Smooth muscle cell (in vitro differentiated cells): ENCODE measurements at regions not wholly inside any gene's neighbourhood (a gene's known extent, or its start where the extent isn't known, plus 50 kb on each side); places are given as distances from the start of the nearest gene placed in this dataset.
A peak's percentile ranks its signal among the peaks of the same experiment; 100 is the strongest.

ENCODE experiments used
- DNase-seq: peaks from one replicate; lab custom pipeline; 2025; ENCODE audit not compliant: unreplicated experiment; lab: John Stamatoyannopoulos, UW
- H2AFZ ChIP-seq: fragments of 200-600 bp; sonication (generic); 2 replicates; pipeline ENCODE4 v1.6.0; 2016; ENCODE audit warnings: antibody characterized with exemption, low read depth, mild to moderate bottlenecking
- H3F3A ChIP-seq: fragments of 200-600 bp; sonication (generic); 2 replicates; pipeline ENCODE4 v1.6.0; 2017; ENCODE audit warnings: antibody characterized with exemption, low read depth
- H3K27ac ChIP-seq: fragments of 200-600 bp; sonication (generic); 2 replicates; pipeline ENCODE4 v1.5.1; 2016; ENCODE audit warnings: low read depth, mild to moderate bottlenecking
- H3K27me3 ChIP-seq: fragments of 200-600 bp; sonication (generic); 2 replicates; pipeline ENCODE4 v1.6.1; 2016; ENCODE audit warnings: low read depth, mild to moderate bottlenecking
- H3K36me3 ChIP-seq: fragments of 200-600 bp; sonication (generic); 2 replicates; pipeline ENCODE4 v1.5.1; 2016; ENCODE audit warnings: low read depth
- H3K4me1 ChIP-seq: fragments of 200-600 bp; sonication (generic); 2 replicates; pipeline ENCODE4 v1.5.1; 2016; ENCODE audit warnings: low read depth
- H3K4me2 ChIP-seq: fragments of 200-600 bp; sonication (generic); 2 replicates; pipeline ENCODE4 v1.6.0; 2016; ENCODE audit warnings: mild to moderate bottlenecking
- H3K4me3 ChIP-seq: fragments of 200-600 bp; sonication (generic); 2 replicates; pipeline ENCODE4 v1.5.1; 2016; ENCODE audit warnings: mild to moderate bottlenecking
- H3K79me2 ChIP-seq: fragments of 200-600 bp; sonication (generic); 2 replicates; pipeline ENCODE4 v1.6.0; 2016; ENCODE audit warnings: low read depth, mild to moderate bottlenecking
- H3K9ac ChIP-seq: fragments of 200-600 bp; sonication (generic); 2 replicates; pipeline ENCODE4 v1.6.0; 2016; ENCODE audit warnings: low read depth
- H3K9me3 ChIP-seq: fragments of 200-600 bp; sonication (generic); replicated peaks from 2 replicates; pipeline ENCODE4 v1.5.1; 2016; ENCODE audit warnings: low read depth
- H4K20me1 ChIP-seq: fragments of 200-600 bp; sonication (generic); 2 replicates; pipeline ENCODE4 v1.6.0; 2016; ENCODE audit warnings: low read depth
- WGBS: methylation state at CpG from one replicate; pipeline ENCODE4 v1.1.7; 2016; ENCODE audit warnings: low lambda C conversion rate; 5-methylcytosine and 5-hydroxymethylcytosine counted together
- TF ChIP-seq, protein P1 (sequence below): fragments of 200-600 bp; sonication (generic); IDR thresholded peaks from 2 replicates; pipeline ENCODE4 v1.5.1; 2017; ENCODE audit warnings: borderline replicate concordance, mild to moderate bottlenecking, antibody characterized with exemption; ENCODE audit not compliant: insufficient read depth, poor library complexity, severe bottlenecking

DNA sequence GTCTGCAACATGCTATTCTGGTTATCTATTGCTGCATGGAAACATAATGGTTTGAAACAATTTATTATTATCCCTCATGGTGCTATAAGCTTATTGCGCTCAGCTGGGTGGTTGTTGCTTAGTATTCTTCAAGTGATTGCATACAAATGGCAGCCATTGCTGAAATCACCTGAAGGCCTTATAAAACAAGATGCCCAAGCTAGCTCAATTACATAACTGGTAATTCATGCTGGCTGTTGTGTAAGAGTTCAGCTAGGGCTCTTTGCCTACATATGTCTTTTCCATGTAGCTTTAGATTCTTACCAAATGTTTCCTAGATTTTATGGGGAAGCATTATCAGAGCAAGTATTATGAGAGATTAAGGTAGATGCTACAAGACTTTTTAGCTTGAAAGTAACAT lies 644.0 kb upstream of the CBLB start:
- 100% methylated on average over 1 of the region's 1 CpG for WGBS
- Histone ChIP-seq H3K4me3 (no peak overlapping the region), H3K27ac (no peak overlapping the region), H3K9ac (no peak overlapping the region), H3F3A (no peaks in the 10 kb centered on the region), H3K27me3 (no peaks in the 10 kb centered on the region), H4K20me1 (no peaks in the 10 kb centered on the region), H3K36me3 (no peaks in the 10 kb centered on the region), H3K9me3 (no peaks in the 10 kb centered on the region), H3K4me2 (no peak overlapping the region), H3K79me2 (no peaks in the 10 kb centered on the region), H2AFZ (no peak overlapping the region), H3K4me1 (peaks cover 3% of the 10 kb centered on the region)
- no peak for DNase-seq
- TF ChIP-seq, protein P1, sequence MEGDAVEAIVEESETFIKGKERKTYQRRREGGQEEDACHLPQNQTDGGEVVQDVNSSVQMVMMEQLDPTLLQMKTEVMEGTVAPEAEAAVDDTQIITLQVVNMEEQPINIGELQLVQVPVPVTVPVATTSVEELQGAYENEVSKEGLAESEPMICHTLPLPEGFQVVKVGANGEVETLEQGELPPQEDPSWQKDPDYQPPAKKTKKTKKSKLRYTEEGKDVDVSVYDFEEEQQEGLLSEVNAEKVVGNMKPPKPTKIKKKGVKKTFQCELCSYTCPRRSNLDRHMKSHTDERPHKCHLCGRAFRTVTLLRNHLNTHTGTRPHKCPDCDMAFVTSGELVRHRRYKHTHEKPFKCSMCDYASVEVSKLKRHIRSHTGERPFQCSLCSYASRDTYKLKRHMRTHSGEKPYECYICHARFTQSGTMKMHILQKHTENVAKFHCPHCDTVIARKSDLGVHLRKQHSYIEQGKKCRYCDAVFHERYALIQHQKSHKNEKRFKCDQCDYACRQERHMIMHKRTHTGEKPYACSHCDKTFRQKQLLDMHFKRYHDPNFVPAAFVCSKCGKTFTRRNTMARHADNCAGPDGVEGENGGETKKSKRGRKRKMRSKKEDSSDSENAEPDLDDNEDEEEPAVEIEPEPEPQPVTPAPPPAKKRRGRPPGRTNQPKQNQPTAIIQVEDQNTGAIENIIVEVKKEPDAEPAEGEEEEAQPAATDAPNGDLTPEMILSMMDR = no peak

DNA sequence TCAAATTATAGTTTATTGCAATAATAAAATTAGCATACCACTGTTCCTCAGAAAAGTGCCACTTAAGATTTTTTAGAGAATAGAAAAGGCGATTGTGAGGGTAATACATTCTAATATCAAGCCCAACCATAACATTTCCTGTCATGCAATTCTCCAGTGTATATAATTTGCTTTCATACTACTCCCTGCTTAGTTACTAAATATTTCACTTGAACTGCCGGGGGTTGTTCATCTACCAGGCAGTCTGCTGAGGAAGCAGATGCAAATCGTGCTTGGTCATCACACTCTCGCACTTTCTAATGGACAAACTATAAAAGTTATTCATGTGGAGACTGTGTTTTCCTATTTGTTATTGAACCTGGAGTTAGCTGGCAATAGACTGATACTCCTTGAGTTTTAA lies 645.6 kb upstream of the CBLB start:
- no peaks in the 10 kb centered on the region for H3F3A ChIP-seq
- no peak overlapping the region for H3K9ac ChIP-seq
- no peaks in the 10 kb centered on the region for H3K4me1 ChIP-seq
- TF ChIP-seq, protein P1 = no peak
- no peak overlapping the region for H3K27ac ChIP-seq
- WGBS = 95% methylated on average over 4 of the region's 4 CpGs
- H3K79me2 ChIP-seq = no peaks in the 10 kb centered on the region
- no peaks in the 10 kb centered on the region for H3K9me3 ChIP-seq
- no peaks in the 10 kb centered on the region for H3K36me3 ChIP-seq
- no peaks in the 10 kb centered on the region for H3K27me3 ChIP-seq
- no peak for DNase-seq
- no peaks in the 10 kb centered on the region for H4K20me1 ChIP-seq
- no peak overlapping the region for H3K4me2 ChIP-seq
- H3K4me3 ChIP-seq = no peak overlapping the region
- peak overlapping the region; percentile 28 for H2AFZ ChIP-seq

DNA sequence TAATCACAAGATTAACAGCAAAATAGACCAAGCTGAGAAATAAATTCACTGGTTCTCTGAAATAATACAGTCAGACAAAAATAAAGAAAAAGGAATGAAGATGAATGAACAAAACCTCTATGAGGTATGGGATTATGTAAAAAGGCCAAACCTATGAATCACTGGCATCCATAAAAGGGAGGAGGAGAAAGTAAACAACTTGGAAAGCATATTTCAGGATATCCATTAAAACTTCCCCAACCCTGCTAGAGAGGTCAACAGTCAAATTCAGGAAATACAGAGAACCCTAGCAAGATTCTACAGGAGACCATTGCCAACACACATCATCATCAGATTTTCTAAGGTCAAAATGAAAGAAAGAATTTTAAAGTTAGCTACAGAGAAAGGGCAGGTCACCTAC lies 649.7 kb upstream of the CBLB start:
- Histone ChIP-seq H3K4me2 (no peak overlapping the region), H3K9me3 (no peaks in the 10 kb centered on the region), H3K9ac (no peak overlapping the region), H2AFZ (no peak overlapping the region), H3F3A (no peaks in the 10 kb centered on the region), H3K36me3 (no peaks in the 10 kb centered on the region), H3K27me3 (no peaks in the 10 kb centered on the region), H3K4me3 (no peak overlapping the region), H3K79me2 (no peaks in the 10 kb centered on the region), H3K27ac (no peak overlapping the region), H3K4me1 (no peaks in the 10 kb centered on the region), H4K20me1 (no peaks in the 10 kb centered on the region)
- TF ChIP-seq, protein P1 = no peak
- DNase-seq = no peak

DNA sequence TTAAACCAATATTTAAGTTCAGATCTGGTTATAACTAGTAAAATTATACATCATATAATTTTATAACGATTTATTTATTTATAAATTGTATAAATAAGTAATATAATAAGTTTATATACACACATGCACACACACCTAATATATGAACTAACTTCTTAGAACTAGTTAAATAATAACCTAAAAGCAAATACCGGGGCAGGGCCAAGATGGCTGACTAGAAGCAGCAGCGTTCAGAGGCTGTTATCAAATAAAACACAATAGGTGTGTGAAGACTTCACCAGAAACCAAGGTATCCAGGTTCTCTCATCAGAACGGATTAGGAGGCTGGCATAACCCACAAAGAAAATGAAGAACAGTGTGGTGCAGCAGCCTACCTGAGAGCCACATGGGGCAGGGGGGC lies 653.6 kb upstream of the CBLB start:
- 88% methylated on average over 4 of the region's 4 CpGs for WGBS
- DNase-seq = no peak

More for the DNA sequence above, 653.6 kb upstream of the CBLB start:
- no peak overlapping the region for H2AFZ ChIP-seq
- TF ChIP-seq, protein P1 = no peak
- no peaks in the 10 kb centered on the region for H3K36me3 ChIP-seq
- no peak overlapping the region for H3K9ac ChIP-seq
- no peaks in the 10 kb centered on the region for H3K27me3 ChIP-seq
- H3F3A ChIP-seq = no peaks in the 10 kb centered on the region
- no peak overlapping the region for H3K4me3 ChIP-seq
- H3K79me2 ChIP-seq = no peaks in the 10 kb centered on the region
- H3K4me2 ChIP-seq = no peak overlapping the region
- H3K9me3 ChIP-seq = no peaks in the 10 kb centered on the region
- no peaks in the 10 kb centered on the region for H3K4me1 ChIP-seq
- no peaks in the 10 kb centered on the region for H4K20me1 ChIP-seq
- H3K27ac ChIP-seq = no peak overlapping the region
